Stimulated activated CD8-positive, alpha-beta memory T cell treated with anti-CD3 and anti-CD28 coated beads, Interleukin-4, amount 100 ng/mL, for 48 hours (primary cell): ENCODE measurements at regions not wholly inside any gene's neighbourhood (a gene's known extent, or its start where the extent isn't known, plus 50 kb on each side); places are given as distances from the start of the nearest gene placed in this dataset.
A peak's percentile ranks its signal among the peaks of the same experiment; 100 is the strongest.
"Not testable (repeated sequence)": the region's sequence is repeated elsewhere in the genome, so short reads cannot be mapped to it uniquely, and the experiment has no call there.

Experiments
- DNase-seq: peaks from one replicate; pipeline ENCODE4 v3.0.0-alpha.2; 2020

DNA sequence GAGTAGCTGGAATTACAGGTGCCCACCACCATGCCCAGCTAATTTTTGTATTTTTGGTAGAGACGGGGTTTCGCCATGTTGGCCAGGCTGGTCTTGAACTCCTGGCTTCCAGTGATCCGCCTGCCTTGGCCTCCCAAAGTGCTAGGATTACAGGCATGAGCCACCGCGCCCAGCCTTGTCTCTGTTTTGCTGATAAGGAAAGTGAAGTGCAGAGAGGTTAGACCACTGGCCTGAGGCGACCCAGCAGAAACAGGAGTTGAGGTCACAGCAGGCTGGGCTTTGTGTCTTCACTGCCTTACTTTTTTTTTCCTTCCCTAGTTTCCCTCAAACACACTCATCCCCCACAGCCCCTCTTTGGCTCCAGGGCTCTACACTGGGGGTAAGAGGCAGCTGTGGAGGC lies 93.0 kb upstream of the CIBAR2 start:
- DNase-seq: not testable (repeated sequence)

DNA sequence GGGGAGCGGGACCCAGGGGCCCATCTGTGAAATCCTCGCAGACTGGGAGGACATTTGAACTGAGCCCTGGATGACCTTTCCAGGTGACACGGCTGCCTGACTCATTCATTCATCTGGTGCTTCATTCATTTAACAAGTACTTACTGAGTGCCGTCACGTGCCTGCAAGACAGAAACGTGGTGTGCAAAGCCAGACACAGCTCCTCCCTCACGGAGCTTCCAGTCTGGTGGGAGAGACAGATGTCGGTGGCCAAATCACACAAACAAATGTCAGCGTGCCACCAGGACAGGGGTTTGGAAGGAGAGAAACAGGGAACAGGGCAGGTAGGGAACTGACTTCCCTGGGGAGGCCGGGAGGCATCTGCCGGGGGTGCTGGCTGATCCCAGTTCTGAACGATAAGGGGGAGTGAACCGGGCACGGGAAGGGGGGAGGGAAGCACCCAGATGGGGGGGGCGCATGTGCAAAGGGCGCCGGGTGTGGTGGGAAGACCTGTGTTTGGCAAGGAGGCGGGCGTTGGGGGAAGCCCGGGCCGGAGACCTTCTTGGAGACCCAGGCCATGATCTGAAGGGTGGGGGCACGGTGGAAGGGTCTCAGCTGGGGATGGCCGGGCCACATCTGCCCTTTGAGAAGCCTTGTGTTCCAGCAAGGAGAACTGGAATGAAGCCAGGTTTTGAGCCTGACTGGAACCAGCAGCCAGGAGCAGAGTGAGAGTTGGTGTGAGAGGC lies 93.6 kb upstream of the CIBAR2 start:
- no peak for DNase-seq

DNA sequence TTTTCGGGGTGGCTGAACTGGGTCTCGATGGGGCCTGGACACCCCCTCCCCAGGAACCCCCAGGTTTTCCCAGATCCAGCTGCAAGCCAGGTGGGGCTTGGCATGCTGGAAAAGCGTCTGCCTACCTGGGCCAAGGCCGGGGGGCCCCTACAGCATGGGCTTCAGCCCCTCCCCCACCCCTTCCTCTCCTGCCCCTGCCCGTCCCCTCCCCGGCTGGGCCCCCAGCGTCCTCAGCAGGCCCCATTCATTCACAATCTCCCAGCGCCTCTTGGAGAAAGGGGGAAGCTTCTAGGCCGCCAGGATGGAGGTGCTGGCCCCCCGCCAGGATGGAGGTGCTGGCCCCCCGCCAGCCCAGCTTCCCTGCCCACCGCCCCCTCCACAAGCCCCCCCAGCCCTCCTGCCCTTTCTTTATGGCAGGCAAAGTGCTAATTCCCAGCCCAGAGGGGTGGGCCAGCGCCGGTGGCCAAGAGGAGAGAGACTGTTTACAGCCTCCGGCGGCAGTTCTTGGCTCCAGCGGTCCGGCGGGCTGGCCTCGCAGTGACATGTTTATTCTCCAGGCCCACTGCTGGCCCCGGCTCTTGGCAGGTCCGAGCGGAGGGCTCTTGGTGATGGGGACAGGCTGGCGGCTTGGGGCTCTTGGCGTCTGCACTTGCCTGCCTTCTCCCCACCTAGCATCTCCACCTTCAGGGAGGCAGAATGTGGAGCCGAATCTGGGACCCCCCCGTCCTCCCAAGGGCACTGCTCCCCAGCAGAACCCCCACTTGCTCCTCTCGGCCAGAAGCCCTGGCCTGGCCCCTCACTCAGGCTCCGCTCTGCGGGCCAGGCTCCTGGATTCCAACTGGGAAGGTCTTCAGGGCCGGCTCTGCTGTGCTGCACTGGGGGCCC lies 94.4 kb upstream of the CIBAR2 start:
- DNase-seq: no peak

DNA sequence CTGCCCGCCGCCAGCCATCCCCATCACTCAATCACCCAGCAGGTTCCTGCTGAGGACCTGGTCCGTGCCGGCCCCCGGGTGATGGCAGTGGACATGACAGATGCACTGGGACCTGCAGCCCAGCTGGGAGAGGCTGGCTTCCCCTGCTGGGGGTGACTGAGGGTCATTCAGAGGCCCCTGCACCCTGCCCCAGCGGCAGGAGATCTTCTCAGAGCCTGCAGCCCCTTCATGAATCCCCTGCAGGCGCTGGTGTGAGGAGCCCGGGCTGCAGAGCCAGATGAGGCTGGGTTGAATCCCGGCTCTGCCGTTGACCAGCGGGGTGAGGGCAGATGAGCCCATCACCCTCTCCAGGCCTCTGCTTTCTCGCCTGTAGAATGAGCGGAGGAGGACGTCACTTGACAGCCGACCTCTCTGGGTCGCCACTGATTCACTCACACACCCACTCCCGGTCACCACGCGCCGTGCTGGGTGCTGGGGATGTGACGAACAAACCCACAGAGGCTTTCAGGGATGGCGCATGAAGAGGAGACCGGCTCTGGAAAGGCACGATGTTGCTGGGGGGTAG lies 95.2 kb upstream of the CIBAR2 start:
- no peak for DNase-seq

DNA sequence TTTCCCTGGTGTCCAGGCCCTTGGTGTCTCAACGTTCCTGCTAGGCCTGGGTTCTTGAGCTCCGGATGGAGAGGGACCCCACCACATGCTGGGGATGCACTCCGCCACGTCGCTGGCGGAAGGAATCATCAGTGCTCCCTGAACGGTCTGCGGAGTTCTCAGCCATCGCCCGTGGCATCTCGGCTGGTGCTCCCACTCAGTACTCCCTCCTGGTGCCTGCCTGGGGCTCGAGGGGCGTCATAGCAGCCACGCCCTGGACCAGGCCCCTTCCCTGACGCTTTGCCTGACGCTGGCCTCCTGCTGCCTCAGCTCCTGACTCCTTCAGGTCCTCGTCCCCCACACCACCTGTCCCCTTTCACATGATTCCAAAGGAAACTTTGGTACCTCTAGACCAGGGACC lies 95.9 kb upstream of the CIBAR2 start:
- no peak for DNase-seq

DNA sequence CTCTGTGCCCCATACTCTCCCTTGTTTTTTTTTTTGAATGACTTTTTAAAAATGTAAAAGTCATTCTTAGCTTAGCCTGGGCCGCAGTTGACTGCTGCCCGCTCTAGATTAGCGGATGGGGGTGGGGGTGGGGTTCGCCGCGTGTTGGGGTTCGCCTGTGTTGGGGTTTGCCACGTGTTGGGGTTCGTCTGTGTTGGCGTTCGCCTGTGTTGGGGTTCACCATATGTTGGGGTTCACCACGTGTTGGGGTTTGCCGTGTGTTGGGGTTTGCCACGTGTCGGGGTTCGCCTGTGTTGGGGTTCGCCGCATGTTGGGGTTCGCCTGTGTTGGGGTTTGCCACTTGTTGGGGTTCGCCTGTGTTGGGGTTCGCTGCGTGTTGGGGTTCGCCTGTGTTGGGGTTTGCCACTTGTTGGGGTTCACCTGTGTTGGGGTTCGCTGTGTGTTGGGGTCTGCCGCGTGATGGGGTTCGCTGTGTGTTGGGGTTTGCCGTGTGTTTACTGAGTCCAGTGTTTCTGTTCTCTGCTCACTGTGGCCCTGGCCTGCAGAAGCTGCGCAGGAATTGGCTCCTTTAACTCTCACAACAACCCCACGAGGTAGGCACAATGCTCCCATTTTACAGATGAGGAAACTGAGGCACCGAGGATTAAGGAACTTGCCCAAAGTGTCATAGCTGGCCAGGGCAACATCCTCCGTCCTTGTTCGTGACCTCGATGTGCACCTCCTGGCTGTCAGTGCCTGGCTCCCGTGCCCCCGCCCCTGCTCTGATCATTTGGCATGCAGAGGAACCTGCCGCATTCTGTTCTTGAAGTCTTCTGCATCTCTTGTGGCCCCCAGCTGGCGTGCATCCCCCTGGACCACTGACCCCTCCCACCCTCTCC lies 96.6 kb upstream of the CIBAR2 start:
- DNase-seq: no peak

DNA sequence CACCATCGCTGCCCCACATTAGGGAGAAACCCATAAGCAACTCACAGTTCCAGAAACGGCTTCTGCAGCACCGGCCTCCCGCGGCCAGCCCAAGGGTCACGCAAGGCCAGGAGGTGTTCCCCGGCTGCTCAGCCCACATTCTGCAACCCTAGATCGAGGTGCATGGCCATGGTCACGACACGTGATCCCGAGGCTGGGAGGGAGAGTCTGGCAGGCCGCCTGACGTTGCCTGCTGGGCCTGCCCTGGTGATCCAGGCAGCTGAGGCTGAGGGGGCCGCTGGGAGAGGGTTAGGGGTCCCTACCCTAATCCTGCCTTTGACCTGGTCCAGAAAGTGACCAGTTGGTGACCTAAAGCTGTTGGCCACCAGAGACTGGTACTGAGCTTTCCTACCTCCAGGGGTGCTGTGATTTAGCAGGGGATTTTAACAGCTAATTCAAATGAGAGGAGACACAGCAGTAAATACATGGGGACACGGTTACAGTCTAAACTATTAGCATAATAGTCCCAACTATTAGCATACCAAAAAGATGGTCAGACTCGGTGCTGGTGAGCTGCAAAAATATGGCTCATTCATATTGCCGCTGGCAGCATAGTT lies 97.4 kb upstream of the CIBAR2 start:
- DNase-seq: no peak

DNA sequence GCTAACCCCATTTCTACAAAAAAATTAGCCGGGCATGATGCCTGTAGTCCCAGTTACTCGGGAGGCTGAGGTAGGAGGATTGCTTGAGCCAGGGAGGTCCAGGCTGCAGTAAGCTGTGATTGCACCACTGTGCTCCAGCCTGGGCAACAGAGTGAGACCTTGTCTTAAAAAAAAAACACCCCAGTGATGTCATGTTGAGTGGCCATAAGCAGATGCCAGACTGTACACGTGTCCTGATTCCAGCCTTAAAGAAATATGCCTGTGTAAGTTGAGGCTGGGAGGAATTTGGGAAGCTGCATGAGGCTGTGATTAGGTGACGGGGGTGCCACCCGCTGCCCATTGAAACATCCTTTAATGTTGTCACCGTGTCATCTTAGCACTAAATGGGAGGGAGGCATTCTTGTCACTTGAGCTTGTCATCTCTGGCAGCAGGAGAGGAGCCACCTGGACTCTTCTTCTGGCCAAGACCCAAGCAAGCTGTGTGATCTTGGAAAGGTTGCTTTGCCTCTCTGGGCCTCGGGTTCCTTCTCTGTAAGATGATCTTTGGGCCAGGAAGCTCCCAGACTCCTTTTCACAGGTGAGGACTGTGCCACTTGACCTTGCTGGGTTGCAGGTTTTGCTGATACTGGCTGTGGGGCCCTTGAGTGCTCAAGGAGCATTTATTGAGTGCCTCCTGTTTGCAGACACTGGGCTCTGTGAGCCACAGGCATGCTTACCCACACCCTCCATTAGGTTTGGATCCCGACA lies 98.3 kb upstream of the CIBAR2 start:
- no peak for DNase-seq

DNA sequence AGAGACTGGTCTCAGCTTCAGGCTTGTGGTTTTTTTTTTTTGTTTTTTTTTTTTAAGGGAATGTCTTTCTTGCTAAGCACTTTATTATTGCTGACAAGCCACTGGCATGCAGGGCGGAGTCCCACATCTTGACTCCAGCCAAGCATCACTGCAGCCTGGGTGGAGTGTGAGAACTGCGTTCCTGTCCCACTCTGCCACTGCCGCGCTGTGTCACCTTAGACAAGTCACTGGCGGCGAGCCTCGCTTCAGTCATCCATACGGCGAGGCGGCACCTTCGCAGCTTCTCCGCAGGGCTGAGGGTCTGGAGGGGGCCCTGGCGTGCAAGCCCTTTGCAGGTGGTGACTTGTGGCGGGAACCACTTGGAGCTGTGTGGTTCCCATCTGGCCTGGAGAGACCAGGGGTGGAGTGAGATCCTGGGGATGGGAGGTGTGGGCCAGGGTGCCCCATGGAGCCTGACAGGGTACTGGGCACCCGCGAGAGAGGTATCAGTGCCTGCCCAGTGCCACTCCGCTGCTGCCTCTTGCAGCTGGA lies 99.1 kb upstream of the CIBAR2 start:
- DNase-seq: no peak

DNA sequence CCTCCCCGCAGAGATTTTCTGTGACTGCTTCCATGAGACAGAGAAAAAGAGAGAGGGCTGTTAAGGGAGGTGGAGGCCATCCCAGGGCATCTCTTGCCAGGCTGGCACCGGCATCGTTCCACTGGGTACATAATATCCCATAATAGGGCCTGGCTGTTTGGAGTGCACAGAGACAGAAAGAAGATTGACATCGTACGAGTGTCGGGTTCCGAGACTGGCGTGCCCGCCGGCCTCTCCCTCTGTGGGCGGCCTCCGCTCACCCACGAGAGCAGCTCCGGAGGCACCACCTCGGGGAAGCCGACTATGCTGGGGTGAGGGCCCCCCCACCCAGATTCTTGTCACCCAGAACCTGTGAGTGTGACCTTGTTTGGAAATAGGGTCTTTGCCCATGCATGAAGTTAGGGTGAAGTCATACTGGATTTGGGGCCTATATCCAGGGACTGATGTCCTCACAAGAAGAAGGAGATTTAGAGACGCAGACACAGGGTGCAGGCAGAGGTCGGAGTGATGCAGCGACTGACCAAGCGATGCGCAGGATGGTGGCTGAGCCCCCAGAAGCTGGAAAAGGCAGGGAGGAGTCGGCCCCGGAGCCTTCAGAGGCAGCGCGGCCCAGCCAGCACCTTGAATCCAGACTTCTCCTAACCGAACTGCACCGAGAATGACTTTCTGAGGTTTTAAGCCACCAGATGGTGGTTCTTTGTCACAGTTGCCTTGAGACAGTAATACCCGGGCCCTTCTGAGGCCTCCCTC lies 101.8 kb upstream of the CIBAR2 start:
- DNase-seq: no peak

DNA sequence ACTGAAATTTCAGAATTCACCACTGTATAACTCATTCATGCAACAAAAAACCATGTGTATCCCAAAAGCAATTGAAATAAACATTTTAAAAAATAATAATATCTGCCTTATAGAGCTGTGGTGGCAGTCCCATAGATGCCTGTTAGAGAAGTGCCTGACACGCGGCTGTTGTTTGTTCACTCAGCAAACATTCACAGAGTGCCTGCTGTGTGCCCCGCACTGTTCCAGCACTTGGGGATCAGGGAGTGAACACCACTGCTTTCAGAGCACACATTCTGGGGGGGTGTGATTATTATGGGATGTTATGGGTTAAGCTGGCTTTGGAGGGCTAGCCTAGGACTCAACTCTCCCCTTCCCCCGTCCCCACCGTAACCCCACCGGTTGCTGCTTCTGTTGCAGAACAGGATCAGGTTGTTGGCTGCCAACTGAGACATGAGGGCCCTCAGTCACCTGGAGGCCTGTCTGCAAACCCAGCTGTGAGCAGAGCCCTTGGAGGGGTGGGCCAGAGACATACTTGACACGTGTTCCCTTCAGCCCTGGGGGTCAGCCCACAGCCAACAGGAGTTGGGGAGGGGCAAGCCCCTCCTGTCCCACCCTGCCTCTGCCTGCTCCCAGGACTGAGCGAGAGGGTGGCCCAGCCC lies 103.3 kb upstream of the CIBAR2 start:
- no peak for DNase-seq

DNA sequence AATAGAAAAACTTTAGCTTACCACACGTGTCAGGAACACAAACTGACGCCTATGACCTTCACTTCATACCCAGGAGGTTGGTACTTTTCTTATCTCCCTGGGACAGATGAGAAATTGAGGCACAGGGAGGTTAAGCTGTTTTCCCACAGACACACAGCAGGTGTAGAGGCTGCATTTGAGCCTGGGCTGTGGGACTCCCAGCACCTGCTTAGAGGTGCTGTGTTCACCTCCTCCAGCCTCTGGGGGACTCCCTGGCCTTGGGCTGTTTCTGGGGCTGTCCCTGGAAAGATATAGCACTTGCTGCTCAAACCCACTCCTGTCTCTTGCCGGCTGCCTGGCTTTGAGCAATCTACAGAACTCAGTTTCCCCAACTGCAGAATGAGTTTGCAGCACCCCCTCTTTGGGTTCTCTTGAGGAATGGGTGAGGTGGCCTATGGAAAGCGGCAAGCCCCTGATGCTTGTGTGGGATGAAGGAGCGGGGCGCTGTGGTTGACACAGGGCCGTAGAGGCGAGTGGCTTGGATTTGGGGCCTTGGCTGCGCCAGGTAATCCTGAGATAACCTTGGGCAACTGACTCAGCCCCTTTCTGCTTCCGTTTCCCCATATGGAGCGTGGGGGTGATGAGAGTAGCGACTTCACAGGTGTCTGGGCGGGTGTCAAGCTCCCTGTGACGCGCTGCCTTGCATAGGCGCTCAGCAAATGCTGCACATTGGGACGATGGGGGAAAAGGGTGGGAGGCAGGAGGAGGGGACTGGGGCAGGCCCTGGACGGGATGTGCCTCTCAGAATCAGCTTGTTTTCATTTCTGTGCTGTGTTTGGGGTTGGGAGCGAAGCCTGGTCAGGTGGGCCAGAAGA lies 104.5 kb upstream of the CIBAR2 start:
- DNase-seq: peak; percentile 27

DNA sequence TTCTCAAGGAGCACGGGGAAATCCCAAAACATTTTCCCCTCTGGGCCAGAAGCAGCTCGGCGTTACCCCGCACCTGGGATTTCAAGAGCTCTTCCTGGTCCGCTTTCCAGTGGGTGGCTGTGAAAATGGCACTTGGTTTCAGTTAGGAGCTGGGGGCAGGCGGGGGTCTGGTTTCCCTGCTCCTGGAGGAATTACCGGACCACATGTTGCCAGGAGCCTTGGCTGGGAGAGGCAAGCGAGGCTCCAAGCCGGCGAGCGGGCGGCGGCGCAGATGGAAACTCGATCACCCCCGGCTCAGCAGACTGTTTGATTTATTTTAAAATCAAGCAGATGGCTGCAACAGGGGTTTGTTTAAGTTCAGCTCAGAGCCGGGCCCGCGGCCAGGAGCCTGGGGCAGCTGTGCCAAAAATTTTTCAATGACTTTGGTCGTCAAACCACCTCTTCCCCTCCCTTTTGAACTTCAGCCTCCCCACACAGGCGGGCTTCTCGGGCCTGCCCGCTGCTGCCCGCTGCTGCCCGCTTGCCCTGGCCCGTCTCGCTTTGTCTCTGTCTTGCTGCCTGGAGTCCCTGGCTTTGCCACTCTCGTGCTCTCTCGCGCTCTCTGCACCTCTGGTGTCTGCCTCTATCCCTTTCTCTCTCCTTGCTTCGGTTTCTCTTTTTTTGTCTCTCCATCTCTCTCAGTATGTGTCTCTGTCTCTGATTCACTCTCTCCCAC lies 108.0 kb upstream of the CIBAR2 start:
- DNase-seq: no peak

DNA sequence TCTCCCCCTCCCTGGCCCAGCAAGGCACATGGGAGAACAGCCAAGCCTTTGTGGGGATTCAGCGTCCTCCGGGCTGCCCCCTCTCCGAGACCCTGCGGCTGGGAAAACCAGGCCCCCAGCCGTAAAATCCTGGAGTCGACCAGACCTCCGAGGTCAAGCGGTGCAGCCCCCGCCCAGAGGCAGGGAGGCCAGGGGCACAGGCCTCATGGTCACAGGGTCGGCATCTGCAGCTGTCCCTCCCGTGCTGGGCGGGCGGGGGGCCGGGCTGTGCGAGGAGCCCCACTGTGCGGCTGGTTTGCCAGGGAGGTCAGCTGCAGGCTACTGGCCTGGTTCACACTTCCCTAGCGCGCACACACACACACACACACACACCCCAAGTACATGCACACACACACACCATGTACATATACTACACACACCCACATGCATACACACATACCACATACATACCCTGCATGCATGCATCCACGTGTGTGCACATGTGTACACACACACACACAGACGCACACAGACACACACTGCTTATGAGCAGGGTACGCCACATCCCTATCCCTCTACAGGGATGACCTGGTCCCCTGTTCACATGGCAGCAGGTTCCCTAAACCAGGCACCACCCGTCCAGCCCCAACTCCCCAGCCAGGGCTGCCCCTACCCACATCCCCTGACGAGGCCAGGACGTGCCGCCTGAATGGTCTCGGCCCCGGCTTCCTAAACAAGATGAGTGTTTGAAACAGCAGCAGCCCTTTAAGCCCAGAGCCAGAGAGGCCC lies 108.9 kb upstream of the CIBAR2 start:
- no peak for DNase-seq

DNA sequence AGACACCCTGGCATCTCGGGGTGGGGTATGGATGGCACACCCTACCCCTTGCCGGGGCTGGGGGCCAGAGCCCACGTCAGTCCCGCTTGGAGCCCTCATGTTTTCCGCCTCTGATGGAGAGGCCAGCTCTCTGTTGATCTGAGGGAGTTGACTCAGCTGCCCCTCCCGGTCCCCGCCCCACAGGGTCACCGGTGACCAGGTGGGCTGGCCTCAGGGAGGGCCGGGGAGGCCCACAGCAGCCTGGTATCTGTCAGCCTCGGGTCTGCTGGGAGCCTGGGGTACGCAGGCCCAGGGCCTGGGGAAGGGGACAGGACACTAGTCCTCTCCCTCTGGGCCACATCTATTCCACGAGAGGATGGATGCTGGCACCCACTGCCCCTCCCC lies 109.5 kb upstream of the CIBAR2 start:
- no peak for DNase-seq

DNA sequence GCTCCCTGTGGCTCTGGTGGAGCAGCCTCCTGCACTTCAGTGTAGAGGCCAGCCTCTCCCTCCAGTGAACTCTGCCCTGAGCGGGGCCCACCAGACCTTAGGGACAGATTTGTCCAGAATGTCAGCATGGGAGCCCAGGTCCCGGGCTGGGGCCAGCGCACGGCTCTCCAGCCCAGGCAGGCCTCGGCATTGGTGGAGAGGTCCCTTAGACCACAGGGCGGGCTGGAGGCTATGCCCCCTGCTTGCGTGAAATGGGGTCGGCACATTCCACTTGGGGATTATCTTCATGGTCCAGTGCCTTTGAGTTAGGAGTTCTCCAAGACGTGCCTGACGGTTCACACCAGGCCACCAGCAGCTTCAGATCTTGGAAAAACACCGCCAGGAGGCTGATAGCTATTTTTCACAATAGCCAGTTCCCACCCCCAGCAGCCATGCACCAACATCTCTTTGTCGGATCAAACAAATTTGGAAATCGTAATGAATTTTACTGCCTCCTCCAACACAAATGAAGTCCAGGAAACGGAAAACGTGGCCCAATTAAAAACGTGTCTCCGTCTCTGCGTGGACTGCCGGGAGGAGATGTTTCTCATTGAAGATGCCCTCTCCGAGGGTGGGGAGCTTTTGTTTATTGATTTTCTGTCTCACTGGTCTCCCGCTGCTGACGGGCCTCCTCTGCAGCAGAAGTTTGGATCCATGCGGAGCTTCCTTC lies 110.0 kb upstream of the CIBAR2 start:
- DNase-seq: no peak

DNA sequence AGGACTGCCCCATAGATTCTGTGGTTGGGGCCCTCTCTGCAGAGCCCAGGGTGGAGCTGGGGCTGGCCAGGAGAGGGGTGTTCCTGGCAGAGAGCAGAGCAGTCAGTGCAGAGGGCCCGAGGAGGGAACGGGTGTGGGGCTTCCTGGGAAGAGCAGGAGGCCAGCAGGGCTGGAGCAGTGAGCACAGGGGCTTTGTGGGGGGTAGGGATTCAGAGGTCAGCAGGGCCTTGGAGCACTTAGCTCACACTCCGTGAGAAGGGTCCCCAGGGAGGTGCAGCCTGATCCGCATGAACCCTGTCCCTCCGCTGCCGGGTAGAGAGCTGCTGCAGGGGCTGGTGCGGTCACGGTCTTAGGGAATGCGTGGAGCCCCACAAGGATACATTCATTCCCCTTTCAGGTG lies 113.0 kb upstream of the CIBAR2 start:
- DNase-seq: no peak
